WTC11 (cell line): ENCODE measurements at regions not wholly inside any gene's neighbourhood (a gene's known extent, or its start where the extent isn't known, plus 50 kb on each side); places are given as distances from the start of the nearest gene placed in this dataset.

Source experiments
- ATAC-seq: fragments of 200-7000 bp; cut with Tn5 transposase; 2 replicates; pipeline ENCODE4 v1.10.0; 2021; ENCODE audit warnings: mild to moderate bottlenecking, moderate library complexity
- CTCF ChIA-PET: fragments of 300-600 bp; sonication (Branson Sonifier 250); formaldehyde crosslinking; loops from one replicate; lab custom pipeline; 2021; ENCODE audit warnings: antibody characterized with exemption; lab: Charles Lee
- POLR2A ChIA-PET: fragments of 350-600 bp; sonication (Branson Sonifier 250); formaldehyde crosslinking; loops from one replicate; lab custom pipeline; 2021; ENCODE audit warnings: antibody characterized with exemption; lab: Charles Lee
- DNase-seq: peaks from one replicate; pipeline ENCODE4 v3.0.0; 2021; ENCODE audit warnings: low spot score
- H3K27ac Mint-ChIP-seq: 2 replicates; pipeline ENCODE4 v1.8.0; 2021; ENCODE audit warnings: mixed read lengths
- H3K27me3 Mint-ChIP-seq: 2 replicates; pipeline ENCODE4 v1.8.0; 2021; ENCODE audit warnings: low read depth, mild to moderate bottlenecking, moderate library complexity, mixed read lengths
- H3K36me3 Mint-ChIP-seq: 2 replicates; pipeline ENCODE4 v1.8.0; 2021; ENCODE audit warnings: mixed read lengths
- H3K4me1 Mint-ChIP-seq: 2 replicates; pipeline ENCODE4 v1.8.0; 2022; ENCODE audit warnings: mixed read lengths
- H3K4me3 Mint-ChIP-seq: 2 replicates; pipeline ENCODE4 v1.8.0; 2021; ENCODE audit warnings: mild to moderate bottlenecking, moderate library complexity, mixed read lengths
- H3K9me3 Mint-ChIP-seq: 2 replicates; pipeline ENCODE4 v1.8.0; 2021; ENCODE audit warnings: mixed read lengths
- AR ChIP-seq: fragments of 250-450 bp; sonication (Bioruptor Pico); IDR thresholded peaks from 2 replicates; pipeline ENCODE4 v1.9.0; 2021; ENCODE audit warnings: mild to moderate bottlenecking
- ATF1 ChIP-seq: sonication (generic); formaldehyde crosslinking; IDR thresholded peaks from 2 replicates; pipeline ENCODE4 v1.8.1; 2023; ENCODE audit warnings: mild to moderate bottlenecking, moderate library complexity, missing genetic modification reagents
- E2F1 ChIP-seq: sonication (generic); formaldehyde crosslinking; IDR thresholded peaks from 2 replicates; pipeline ENCODE4 v1.8.0; 2022; ENCODE audit warnings: mild to moderate bottlenecking, missing genetic modification reagents
- ERG ChIP-seq: fragments of 250-450 bp; sonication (Bioruptor Pico); IDR thresholded peaks from 2 replicates; pipeline ENCODE4 v1.8.0; 2021; ENCODE audit warnings: mild to moderate bottlenecking
- IRF2 ChIP-seq: sonication (generic); formaldehyde crosslinking; IDR thresholded peaks from 2 replicates; pipeline ENCODE4 v1.8.0; 2022; ENCODE audit warnings: low read depth, missing genetic modification reagents, borderline replicate concordance
- KAT7 ChIP-seq: sonication (generic); formaldehyde crosslinking; IDR thresholded peaks from 2 replicates; pipeline ENCODE4 v1.8.1; 2023; ENCODE audit warnings: missing genetic modification reagents, mild to moderate bottlenecking, borderline replicate concordance
- NR3C1 ChIP-seq: sonication (generic); formaldehyde crosslinking; conservative IDR thresholded peaks from 2 replicates; pipeline ENCODE4 v1.8.1; 2023; ENCODE audit warnings: low read depth, mild to moderate bottlenecking, missing genetic modification reagents
- PREB ChIP-seq: sonication (generic); formaldehyde crosslinking; IDR thresholded peaks from 2 replicates; pipeline ENCODE4 v1.8.1; 2022; ENCODE audit warnings: mild to moderate bottlenecking, missing genetic modification reagents, moderate library complexity, borderline replicate concordance
- SP1 ChIP-seq: sonication (generic); formaldehyde crosslinking; conservative IDR thresholded peaks from 2 replicates; pipeline ENCODE4 v1.8.1; 2022; ENCODE audit warnings: missing genetic modification reagents
- TEAD4 ChIP-seq: sonication (generic); formaldehyde crosslinking; IDR thresholded peaks from 2 replicates; pipeline ENCODE4 v1.8.0; 2022; ENCODE audit warnings: mild to moderate bottlenecking, missing genetic modification reagents
- ZNF121 ChIP-seq: sonication (generic); formaldehyde crosslinking; IDR thresholded peaks from 2 replicates; pipeline ENCODE4 v1.8.0; 2023; ENCODE audit warnings: missing genetic modification reagents
- ZNF396 ChIP-seq: fragments of 250-450 bp; sonication (Bioruptor Pico); IDR thresholded peaks from 2 replicates; pipeline ENCODE4 v1.8.0; 2021; ENCODE audit warnings: mild to moderate bottlenecking, moderate library complexity, borderline replicate concordance
- ZNF512 ChIP-seq: sonication (generic); formaldehyde crosslinking; IDR thresholded peaks from 2 replicates; pipeline ENCODE4 v1.8.1; 2022; ENCODE audit warnings: missing genetic modification reagents, borderline replicate concordance
- TF ChIP-seq, protein P1 (sequence below): fragments of 200-600 bp; IDR thresholded peaks from 2 replicates; pipeline ENCODE4 v1.8.0; 2022; ENCODE audit warnings: antibody characterized with exemption
- TF ChIP-seq, protein P2 (sequence below): sonication (generic); formaldehyde crosslinking; IDR thresholded peaks from 2 replicates; pipeline ENCODE4 v1.8.0; 2022; ENCODE audit warnings: mild to moderate bottlenecking, missing genetic modification reagents

GRCh38 chr12:114879354-114879753 is 195.4 kb upstream of the TBX3 start:
- ATAC-seq: no peak
- Mint-ChIP-seq H3K36me3 (no peaks in the 10 kb centered on the region), H3K27me3 (no peaks in the 10 kb centered on the region), H3K27ac (no peak overlapping the region), H3K4me1 (peaks cover 7% of the 10 kb centered on the region; the same call in 1 of the 2 replicates)
- no peak for DNase-seq
- CTCF ChIA-PET: no interaction called here
- TF ChIP-seq ZNF512 (CRISPR knock-in tag) (no peak), ATF1 (CRISPR knock-in tag) (no peak), PREB (no peak), NR3C1 (CRISPR knock-in tag) (no peak), ERG (CRISPR knock-in tag) (no peak)
- TF ChIP-seq, all 79 proteins: peak for 0
- Mint-ChIP-seq H3K9me3 (no peaks in the 10 kb centered on the region), H3K4me3 (no peak overlapping the region)
- POLR2A ChIA-PET: no interaction called here

- Mint-ChIP-seq H3K9me3 (no peaks in the 10 kb centered on the region), H3K27me3 (no peaks in the 10 kb centered on the region), H3K4me1 (peaks cover 7% of the 10 kb centered on the region; the same call in 1 of the 2 replicates), H3K36me3 (no peaks in the 10 kb centered on the region), H3K4me3 (no peak overlapping the region), H3K27ac (no peak overlapping the region)
- ChIA-PET POLR2A (no interaction called here), CTCF (no interaction called here)
- TF ChIP-seq ZNF121 (CRISPR knock-in tag) (no peak), ZNF396 (no peak), AR (no peak), E2F1 (CRISPR knock-in tag) (no peak), IRF2 (CRISPR knock-in tag) (no peak), SP1 (CRISPR knock-in tag) (no peak), KAT7 (CRISPR knock-in tag) (no peak), TEAD4 (no peak)
- TF ChIP-seq, protein P1, sequence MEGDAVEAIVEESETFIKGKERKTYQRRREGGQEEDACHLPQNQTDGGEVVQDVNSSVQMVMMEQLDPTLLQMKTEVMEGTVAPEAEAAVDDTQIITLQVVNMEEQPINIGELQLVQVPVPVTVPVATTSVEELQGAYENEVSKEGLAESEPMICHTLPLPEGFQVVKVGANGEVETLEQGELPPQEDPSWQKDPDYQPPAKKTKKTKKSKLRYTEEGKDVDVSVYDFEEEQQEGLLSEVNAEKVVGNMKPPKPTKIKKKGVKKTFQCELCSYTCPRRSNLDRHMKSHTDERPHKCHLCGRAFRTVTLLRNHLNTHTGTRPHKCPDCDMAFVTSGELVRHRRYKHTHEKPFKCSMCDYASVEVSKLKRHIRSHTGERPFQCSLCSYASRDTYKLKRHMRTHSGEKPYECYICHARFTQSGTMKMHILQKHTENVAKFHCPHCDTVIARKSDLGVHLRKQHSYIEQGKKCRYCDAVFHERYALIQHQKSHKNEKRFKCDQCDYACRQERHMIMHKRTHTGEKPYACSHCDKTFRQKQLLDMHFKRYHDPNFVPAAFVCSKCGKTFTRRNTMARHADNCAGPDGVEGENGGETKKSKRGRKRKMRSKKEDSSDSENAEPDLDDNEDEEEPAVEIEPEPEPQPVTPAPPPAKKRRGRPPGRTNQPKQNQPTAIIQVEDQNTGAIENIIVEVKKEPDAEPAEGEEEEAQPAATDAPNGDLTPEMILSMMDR: no peak
- TF ChIP-seq, protein P2, sequence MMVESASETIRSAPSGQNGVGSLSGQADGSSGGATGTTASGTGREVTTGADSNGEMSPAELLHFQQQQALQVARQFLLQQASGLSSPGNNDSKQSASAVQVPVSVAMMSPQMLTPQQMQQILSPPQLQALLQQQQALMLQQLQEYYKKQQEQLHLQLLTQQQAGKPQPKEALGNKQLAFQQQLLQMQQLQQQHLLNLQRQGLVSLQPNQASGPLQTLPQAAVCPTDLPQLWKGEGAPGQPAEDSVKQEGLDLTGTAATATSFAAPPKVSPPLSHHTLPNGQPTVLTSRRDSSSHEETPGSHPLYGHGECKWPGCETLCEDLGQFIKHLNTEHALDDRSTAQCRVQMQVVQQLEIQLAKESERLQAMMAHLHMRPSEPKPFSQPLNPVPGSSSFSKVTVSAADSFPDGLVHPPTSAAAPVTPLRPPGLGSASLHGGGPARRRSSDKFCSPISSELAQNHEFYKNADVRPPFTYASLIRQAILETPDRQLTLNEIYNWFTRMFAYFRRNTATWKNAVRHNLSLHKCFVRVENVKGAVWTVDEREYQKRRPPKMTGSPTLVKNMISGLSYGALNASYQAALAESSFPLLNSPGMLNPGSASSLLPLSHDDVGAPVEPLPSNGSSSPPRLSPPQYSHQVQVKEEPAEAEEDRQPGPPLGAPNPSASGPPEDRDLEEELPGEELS: no peak
- DNase-seq (no peak), ATAC-seq (no peak)
These were observed 194.8 kb upstream of the TBX3 start for GRCh38 chr12:114878781-114879180.
